ENCODE measurements at regions not wholly inside any gene's neighbourhood (a gene's known extent, or its start where the extent isn't known, plus 50 kb on each side); places are given as distances from the start of the nearest gene placed in this dataset.

GRCh38 chr18:38980420-38980819, 1414.8 kb upstream of the CELF4 start:
- peaks cover 1% of the 10 kb centered on the region for H3K27me3 Mint-ChIP-seq (ENCODE audit: insufficient read depth, low read depth, poor library complexity)
- Histone ChIP-seq H3K9me2 (ENCODE audit: insufficient read depth) (0 out of 2 replicates have a peak, but pooled peaks cover 10% of the 10 kb centered on the region), H3K79me2 (replicated peaks; ENCODE audit: insufficient read depth) (no peaks in the 10 kb centered on the region), H3K27me3 (ENCODE audit: insufficient read depth) (no peaks in the 10 kb centered on the region), H2AFZ (no peak overlapping the region), H3K4me1 (ENCODE audit: insufficient read depth) (no peaks in the 10 kb centered on the region), H3K36me3 (ENCODE audit: insufficient read depth) (no peaks in the 10 kb centered on the region), H3K27ac (ENCODE audit: low read depth) (no peak overlapping the region), H4K20me1 (replicated peaks; ENCODE audit: insufficient read depth) (no peaks in the 10 kb centered on the region), H3F3A (replicated peaks; ENCODE audit: low read depth) (no peaks in the 10 kb centered on the region), H3K4me3 (no peak overlapping the region), H3K4me2 (no peak overlapping the region)
- peaks cover 6% of the 10 kb centered on the region; the same call in 2 of the 3 replicates for H3K36me3 Mint-ChIP-seq (ENCODE audit: low read depth)
- no peak overlapping the region for H3K27ac Mint-ChIP-seq
- TF ChIP-seq REST (IDR thresholded peaks at IDR 0.05; ENCODE audit: unreplicated experiment): no peak
- TF ChIP-seq POLR2AphosphoS5 (IDR thresholded peaks at IDR 0.05; ENCODE audit: low read depth): no peak
- no peak for TF ChIP-seq ZNF331 (CRISPR knock-in tag; IDR thresholded peaks at IDR 0.05; ENCODE audit: low read depth)
- TF ChIP-seq ZNF462 (CRISPR knock-in tag; IDR thresholded peaks at IDR 0.05): no peak
- no peak for TF ChIP-seq EZH2 (IDR thresholded peaks at IDR 0.05; ENCODE audit: low read depth, unreplicated experiment)
- TF ChIP-seq CREB1 (CRISPR knock-in tag; IDR thresholded peaks at IDR 0.05; ENCODE audit: low read depth): no peak
- TF ChIP-seq CTCF (conservative IDR thresholded peaks at IDR 0.05; ENCODE audit: low read depth in 2 of 2): no peak
- TF ChIP-seq JUNB (IDR thresholded peaks at IDR 0.05; ENCODE audit: unreplicated experiment): no peak
- no peak overlapping the region for H3K4me3 Mint-ChIP-seq
- DNase-seq (ENCODE audit: low spot score) (no peak), ATAC-seq (no peak)
- peaks cover 8% of the 10 kb centered on the region for H3K9me3 Mint-ChIP-seq
- H3K4me1 Mint-ChIP-seq: no peaks in the 10 kb centered on the region

Measured in GM23338 (cell line).